ENCODE measurements at regions not wholly inside any gene's neighbourhood (a gene's known extent, or its start where the extent isn't known, plus 50 kb on each side); places are given as distances from the start of the nearest gene placed in this dataset.

GRCh38 chr1:37197411-37197810 lies 163.1 kb upstream of the GRIK3 start:
- TF ChIP-seq CTCF (IDR thresholded peaks at IDR 0.05; ENCODE audit: extremely low read depth in 1 of 2, insufficient read depth in 1 of 2, low read depth in 1 of 2, low read length in 2 of 2), result no peak
- no peak for TF ChIP-seq JUN (IDR thresholded peaks at IDR 0.05; ENCODE audit: borderline replicate concordance, insufficient read depth, insufficient read length, low read depth)
- no peak for TF ChIP-seq EZH2 (IDR thresholded peaks at IDR 0.05; ENCODE audit: borderline replicate concordance, low read depth, low read length, severe bottlenecking)
- TF ChIP-seq, protein P1, sequence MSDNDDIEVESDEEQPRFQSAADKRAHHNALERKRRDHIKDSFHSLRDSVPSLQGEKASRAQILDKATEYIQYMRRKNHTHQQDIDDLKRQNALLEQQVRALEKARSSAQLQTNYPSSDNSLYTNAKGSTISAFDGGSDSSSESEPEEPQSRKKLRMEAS (IDR thresholded peaks at IDR 0.05; ENCODE audit: insufficient read depth, insufficient read length), result no peak
- no peak for TF ChIP-seq POLR2AphosphoS5 (IDR thresholded peaks at IDR 0.05; ENCODE audit: insufficient read depth, low read depth, low read length)
- TF ChIP-seq GATA2 (IDR thresholded peaks at IDR 0.05; ENCODE audit: insufficient read depth, insufficient read length, low read depth, low read length), result no peak
- TF ChIP-seq POLR2A (IDR thresholded peaks at IDR 0.05; ENCODE audit: low read depth, low read length), result no peak
- no peak for TF ChIP-seq FOS (IDR thresholded peaks at IDR 0.05; ENCODE audit: borderline replicate concordance, insufficient read depth, low read length)

All from endothelial cell of umbilical vein (primary cell).